Thyroid gland (tissue), 4 donors: ENCODE measurements at regions not wholly inside any gene's neighbourhood (a gene's known extent, or its start where the extent isn't known, plus 50 kb on each side); places are given as distances from the start of the nearest gene placed in this dataset.
"Not testable (repeated sequence)": the region's sequence is repeated elsewhere in the genome, so short reads cannot be mapped to it uniquely, and the experiment has no call there.

Experiments used
- DNase-seq, 2 donors: peaks; one replicate each; pipeline ENCODE4 v3.0.0-alpha.2; 2019
- H3K27ac ChIP-seq, 3 donors: fragments of 200-600 bp; sonication (generic); 1 replicate in 2 of 3; 2 replicates in 1 of 3; pipeline ENCODE4 v1.5.1; 2016 to 2019; ENCODE audit warnings: mild to moderate bottlenecking in 1 of 3, moderate library complexity in 1 of 3
- H3K27me3 ChIP-seq: fragments of 200-600 bp; sonication (generic); one replicate; pipeline ENCODE4 v1.5.1; 2019
- H3K36me3 ChIP-seq, 2 donors: fragments of 200-600 bp; sonication (generic); one replicate each; pipeline ENCODE4 v1.5.1; 2016 to 2019
- H3K4me1 ChIP-seq, 2 donors: fragments of 200-600 bp; sonication (generic); one replicate each; pipeline ENCODE4 v1.5.1; 2017 to 2019
- H3K4me3 ChIP-seq, 3 donors: fragments of 200-600 bp; sonication (generic); replicated peaks in 1 of 3; 1 replicate in 2 of 3; 2 replicates in 1 of 3; pipeline ENCODE4 v1.5.1; 2016; ENCODE audit warnings: mild to moderate bottlenecking in 1 of 3
- H3K9me3 ChIP-seq: fragments of 200-600 bp; sonication (generic); one replicate; pipeline ENCODE4 v1.5.1; 2017
- POLR2A ChIP-seq, 2 donors: fragments of 450-650 bp; IDR thresholded peaks; one replicate each; pipeline ENCODE4 v1.6.1; 2017; ENCODE audit warnings: antibody characterized with exemption in 2 of 2, mild to moderate bottlenecking in 2 of 2, moderate library complexity in 1 of 2
- WGBS, 2 donors: methylation state at CpG; one replicate each; pipeline ENCODE4 v1.1.5; 2017; 5-methylcytosine and 5-hydroxymethylcytosine counted together
- intact Hi-C: fragments of 100-400 bp; cut with DNase I; formaldehyde crosslinking; loops from one replicate; pipeline ENCODE4 v1.15.1; 2023
- TF ChIP-seq, protein P1 (sequence below), 6 experiments: fragments of 200-600 bp in 3 of 6; fragments of 450-650 bp in 3 of 6; sonication (generic) in 3 of 6; IDR thresholded peaks; one replicate each; pipeline ENCODE4 v1.5.1; 2016 to 2019; ENCODE audit warnings: antibody characterized with exemption in 6 of 6, mild to moderate bottlenecking in 2 of 6, inconsistent platforms in 1 of 6, moderate library complexity in 1 of 6

DNA sequence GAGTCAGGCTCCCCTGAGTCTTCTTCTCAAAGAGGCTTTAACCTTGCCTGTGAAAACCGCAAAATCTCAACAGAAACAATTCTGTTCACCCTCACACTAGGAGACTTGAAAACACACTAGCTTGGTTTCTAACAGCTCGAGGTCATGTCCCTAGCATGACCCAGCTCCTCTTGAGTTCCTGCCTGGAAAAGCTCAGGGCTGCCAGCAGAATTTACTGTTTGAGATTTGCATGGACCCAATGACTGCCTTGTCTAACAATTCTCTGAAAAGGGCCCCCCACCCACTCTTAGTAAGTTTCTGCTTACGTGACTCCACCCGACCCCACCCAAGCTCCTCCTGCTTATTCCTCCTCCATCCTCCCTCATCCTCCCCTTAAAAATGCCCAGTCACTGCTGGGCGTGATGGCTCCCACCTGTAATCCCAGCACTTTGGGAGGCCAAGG, 85.1 kb upstream of the KMT2C start:
- Histone ChIP-seq H3K4me1 (no peaks in the 10 kb centered on the region), H3K27me3 (no peaks in the 10 kb centered on the region), H3K27ac (no peak overlapping the region), H3K36me3 (no peaks in the 10 kb centered on the region), H3K9me3 (no peaks in the 10 kb centered on the region), H3K4me3 (no peak overlapping the region)
- intact Hi-C loops = no loop called here
- DNase-seq = no peak
- TF ChIP-seq POLR2A (IDR thresholded peaks at IDR 0.05) = no peak
- TF ChIP-seq, protein P1, sequence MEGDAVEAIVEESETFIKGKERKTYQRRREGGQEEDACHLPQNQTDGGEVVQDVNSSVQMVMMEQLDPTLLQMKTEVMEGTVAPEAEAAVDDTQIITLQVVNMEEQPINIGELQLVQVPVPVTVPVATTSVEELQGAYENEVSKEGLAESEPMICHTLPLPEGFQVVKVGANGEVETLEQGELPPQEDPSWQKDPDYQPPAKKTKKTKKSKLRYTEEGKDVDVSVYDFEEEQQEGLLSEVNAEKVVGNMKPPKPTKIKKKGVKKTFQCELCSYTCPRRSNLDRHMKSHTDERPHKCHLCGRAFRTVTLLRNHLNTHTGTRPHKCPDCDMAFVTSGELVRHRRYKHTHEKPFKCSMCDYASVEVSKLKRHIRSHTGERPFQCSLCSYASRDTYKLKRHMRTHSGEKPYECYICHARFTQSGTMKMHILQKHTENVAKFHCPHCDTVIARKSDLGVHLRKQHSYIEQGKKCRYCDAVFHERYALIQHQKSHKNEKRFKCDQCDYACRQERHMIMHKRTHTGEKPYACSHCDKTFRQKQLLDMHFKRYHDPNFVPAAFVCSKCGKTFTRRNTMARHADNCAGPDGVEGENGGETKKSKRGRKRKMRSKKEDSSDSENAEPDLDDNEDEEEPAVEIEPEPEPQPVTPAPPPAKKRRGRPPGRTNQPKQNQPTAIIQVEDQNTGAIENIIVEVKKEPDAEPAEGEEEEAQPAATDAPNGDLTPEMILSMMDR (IDR thresholded peaks at IDR 0.05) = no peak
- 79 to 80% methylated on average over 5 of the region's 5 CpGs for WGBS, 2 donors

DNA sequence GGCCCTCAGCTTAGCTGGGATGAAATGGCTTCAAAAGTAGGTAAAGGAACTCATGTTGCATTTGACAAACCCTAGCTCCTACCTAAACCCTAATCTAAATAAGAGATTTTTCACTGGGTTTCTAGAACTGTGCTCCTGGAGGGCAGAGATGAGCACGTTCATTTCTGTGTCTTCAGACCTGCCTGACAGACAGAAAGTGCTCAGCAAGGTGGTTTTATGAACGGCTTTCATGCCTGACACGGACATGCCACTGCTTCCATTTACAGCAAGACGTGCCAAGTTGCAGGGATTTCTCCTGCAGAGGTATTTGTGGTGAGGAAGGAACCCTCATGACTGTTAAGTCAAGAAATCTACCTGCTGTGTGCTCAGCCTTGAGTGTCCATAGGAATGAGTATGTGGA, 83.5 kb upstream of the KMT2C start:
- DNase-seq = no peak
- intact Hi-C loops = no loop called here
- Histone ChIP-seq H3K9me3 (no peaks in the 10 kb centered on the region), H3K36me3 (no peaks in the 10 kb centered on the region), H3K27ac (no peak overlapping the region), H3K27me3 (no peaks in the 10 kb centered on the region), H3K4me1 (no peaks in the 10 kb centered on the region), H3K4me3 (no peak overlapping the region)
- WGBS, 2 donors = 71 to 80% methylated on average over 4 of the region's 4 CpGs
- TF ChIP-seq, protein P1 (IDR thresholded peaks at IDR 0.05) = no peak
- TF ChIP-seq POLR2A (IDR thresholded peaks at IDR 0.05) = no peak

DNA sequence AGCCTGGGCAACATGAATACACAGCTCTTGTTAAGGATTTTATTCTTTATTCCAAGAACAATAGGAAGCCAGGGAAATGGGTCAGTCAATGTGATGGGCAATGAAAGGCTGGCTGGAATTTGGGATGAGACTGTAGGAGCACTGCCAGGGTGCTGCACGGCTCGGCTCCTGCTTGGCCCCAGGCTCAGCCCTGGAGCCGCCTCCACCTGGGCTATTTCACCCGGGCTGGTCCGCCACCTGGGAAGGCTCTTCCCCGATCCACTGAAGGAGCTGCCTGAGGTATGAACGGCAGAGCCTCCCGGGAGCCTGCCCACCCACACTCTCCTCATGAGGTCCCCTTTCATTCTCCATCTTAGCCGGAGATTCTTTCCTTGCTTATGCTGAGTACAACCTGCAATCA, 80.4 kb upstream of the KMT2C start:
- intact Hi-C loops = no loop called here
- TF ChIP-seq, protein P1 (IDR thresholded peaks at IDR 0.05) = no peak
- TF ChIP-seq POLR2A (IDR thresholded peaks at IDR 0.05) = no peak
- H3K27me3 ChIP-seq = no peaks in the 10 kb centered on the region
- H3K9me3 ChIP-seq = no peaks in the 10 kb centered on the region
- H3K4me1 ChIP-seq = no peaks in the 10 kb centered on the region
- WGBS, 2 donors = 91 to 93% methylated on average over 9 of the region's 9 CpGs
- H3K4me3 ChIP-seq = no peak overlapping the region
- H3K36me3 ChIP-seq = no peaks in the 10 kb centered on the region
- no peak overlapping the region for H3K27ac ChIP-seq
- DNase-seq = no peak

DNA sequence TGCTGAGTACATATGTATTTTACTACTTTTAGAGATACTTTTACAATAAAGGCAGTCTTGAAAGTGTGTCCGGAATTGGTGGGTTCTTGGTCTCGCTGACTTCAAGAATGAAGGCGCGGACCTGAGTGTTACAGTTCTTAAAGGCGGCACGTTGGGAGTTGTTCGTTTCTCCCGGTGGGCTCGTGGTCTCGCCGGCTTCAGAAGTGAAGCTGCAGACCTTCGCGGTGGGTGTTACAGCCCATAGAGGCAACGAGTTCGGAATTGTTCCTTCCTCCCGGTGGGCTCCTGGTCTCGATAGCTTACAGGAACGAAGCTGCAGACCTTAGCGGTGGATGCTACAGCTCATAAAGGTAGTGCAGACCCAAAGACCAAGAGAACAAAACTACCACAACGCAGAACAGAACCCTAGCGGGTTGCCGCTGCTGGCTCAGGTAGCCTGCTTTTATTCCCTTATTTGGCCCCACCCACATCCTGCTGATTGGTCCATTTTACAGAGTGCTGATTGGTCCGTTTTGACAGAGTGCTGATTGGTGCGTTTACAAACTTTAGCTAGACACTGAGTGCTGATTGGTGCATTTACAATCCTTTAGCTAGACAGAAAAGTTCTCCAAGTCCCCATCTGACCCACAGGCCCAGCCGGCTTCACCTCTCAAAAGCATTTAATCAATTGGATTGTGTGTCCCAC, 79.6 kb upstream of the KMT2C start:
- 86 to 90% methylated on average over 25 of the region's 25 CpGs for WGBS, 2 donors
- intact Hi-C loops, H3K36me3 ChIP-seq, H3K27me3 ChIP-seq, H3K4me3 ChIP-seq, DNase-seq, H3K27ac ChIP-seq, H3K9me3 ChIP-seq, H3K4me1 ChIP-seq: not testable (repeated sequence)

DNA sequence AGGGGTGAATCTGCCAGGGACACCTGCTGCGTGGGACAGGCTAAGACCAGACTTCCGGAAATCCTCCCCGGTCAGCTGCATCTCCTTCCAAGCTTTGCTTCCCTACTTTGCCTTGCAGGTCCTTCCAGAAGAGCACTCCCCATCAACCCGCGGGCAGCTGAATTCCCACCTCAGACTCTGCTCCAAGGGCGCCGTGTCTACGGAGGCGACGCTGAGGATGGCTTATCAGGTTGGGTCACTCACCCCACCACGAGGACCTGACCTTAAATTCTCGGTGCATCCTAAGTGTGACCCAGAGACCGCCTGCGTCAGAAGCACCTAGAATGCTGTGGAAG, 78.9 kb upstream of the KMT2C start:
- Histone ChIP-seq H3K9me3 (no peaks in the 10 kb centered on the region), H3K36me3 (no peaks in the 10 kb centered on the region), H3K4me1 (no peaks in the 10 kb centered on the region), H3K27ac (no peak overlapping the region), H3K4me3 (no peak overlapping the region), H3K27me3 (no peaks in the 10 kb centered on the region)
- DNase-seq = no peak
- intact Hi-C loops = no loop called here
- WGBS, 2 donors = 95% methylated on average over 9 to 14 of the region's 14 CpGs
- TF ChIP-seq, protein P1 (IDR thresholded peaks at IDR 0.05) = no peak
- TF ChIP-seq POLR2A (IDR thresholded peaks at IDR 0.05) = no peak
